Body of pancreas (tissue), 4 donors: ENCODE measurements at regions not wholly inside any gene's neighbourhood (a gene's known extent, or its start where the extent isn't known, plus 50 kb on each side); places are given as distances from the start of the nearest gene placed in this dataset.

Experiments used
- ATAC-seq: fragments of 150-250 bp; one replicate; pipeline ENCODE4 v1.9.1; 2016
- DNase-seq, 4 donors: peaks; one replicate each; pipeline ENCODE4 v3.0.0-alpha.2; 2019
- H3K27ac ChIP-seq, 4 donors: fragments of 200-600 bp; sonication (generic); 1 replicate in 3 of 4; 2 replicates in 1 of 4; pipeline versions ENCODE4 v1.5.1 to v1.6.1; 2016 to 2019; ENCODE audit warnings: mild to moderate bottlenecking in 1 of 4, mixed read lengths in 1 of 4, moderate library complexity in 1 of 4
- H3K27me3 ChIP-seq, 2 donors: fragments of 200-600 bp; sonication (generic); one replicate each; pipeline ENCODE4 v1.6.0; 2016; ENCODE audit warnings: mild to moderate bottlenecking in 1 of 2
- H3K36me3 ChIP-seq, 2 donors: fragments of 200-600 bp; sonication (generic); replicated peaks in 1 of 2; 2 replicates each; pipeline ENCODE4 v1.5.1; 2016; ENCODE audit warnings: low read depth in 2 of 2; ENCODE audit not compliant: insufficient read depth in 1 of 2
- H3K4me1 ChIP-seq: fragments of 200-600 bp; sonication (generic); one replicate; pipeline ENCODE4 v1.6.0; 2016
- H3K4me3 ChIP-seq, 2 donors: fragments of 200-600 bp; sonication (generic); 1 replicate in 1 of 2; 2 replicates in 1 of 2; pipeline ENCODE4 v1.5.1; 2016 to 2019
- H3K9me3 ChIP-seq, 3 donors: fragments of 200-600 bp; sonication (generic); 1 replicate in 2 of 3; 2 replicates in 1 of 3; pipeline ENCODE4 v1.5.1; 2016
- CTCF ChIP-seq, 7 experiments: fragments of 450-650 bp in 4 of 7; fragments of 200-600 bp in 3 of 7; sonication (generic) in 3 of 7; IDR thresholded peaks; one replicate each; pipeline ENCODE4 v1.5.1; 2016 to 2019; ENCODE audit warnings: antibody characterized with exemption in 7 of 7
- POLR2A ChIP-seq, 3 donors: fragments of 450-650 bp; IDR thresholded peaks; one replicate each; pipeline ENCODE4 v1.6.1; 2016; ENCODE audit warnings: antibody characterized with exemption in 3 of 3, mild to moderate bottlenecking in 2 of 3
- WGBS, 2 donors: methylation state at CpG; one replicate each; pipeline ENCODE4 v1.1.5; 2017; 5-methylcytosine and 5-hydroxymethylcytosine counted together
- intact Hi-C: fragments of 100-400 bp; cut with DNase I; formaldehyde crosslinking; loops from one replicate; pipeline ENCODE4 v1.15.1; 2023

GRCh38 chr10:4651404-4652037, 174.5 kb upstream of the AKR1E2 start:
- no peak for DNase-seq
- 59 to 74% methylated on average over 5 of the region's 5 CpGs for WGBS, 2 donors
- TF ChIP-seq CTCF (IDR thresholded peaks at IDR 0.05) = no peak
- TF ChIP-seq POLR2A (IDR thresholded peaks at IDR 0.05) = no peak
- Histone ChIP-seq H3K9me3 (no peaks in the 10 kb centered on the region), H3K27me3 (no peaks in the 10 kb centered on the region), H3K4me1 (no peaks in the 10 kb centered on the region), H3K4me3 (no peak overlapping the region), H3K36me3 (no peaks in the 10 kb centered on the region), H3K27ac (no peak overlapping the region)
- intact Hi-C loops = no loop called here
- no peak for ATAC-seq

- intact Hi-C loops = no loop called here
- no peaks in the 10 kb centered on the region for H3K27me3 ChIP-seq
- no peak overlapping the region for H3K27ac ChIP-seq
- no peak for TF ChIP-seq POLR2A (IDR thresholded peaks at IDR 0.05)
- no peak for TF ChIP-seq CTCF (IDR thresholded peaks at IDR 0.05)
- H3K4me3 ChIP-seq = no peak overlapping the region
- 50 to 53% methylated on average over 6 of the region's 6 CpGs for WGBS, 2 donors
- ATAC-seq (no peak), DNase-seq (no peak)
- no peaks in the 10 kb centered on the region for H3K4me1 ChIP-seq
- H3K9me3 ChIP-seq = no peaks in the 10 kb centered on the region
- no peaks in the 10 kb centered on the region for H3K36me3 ChIP-seq
These were observed 175.4 kb upstream of the AKR1E2 start for GRCh38 chr10:4650582-4650981.

- Histone ChIP-seq H3K27ac (no peak overlapping the region), H3K4me1 (no peaks in the 10 kb centered on the region), H3K27me3 (no peaks in the 10 kb centered on the region), H3K36me3 (no peaks in the 10 kb centered on the region), H3K9me3 (no peaks in the 10 kb centered on the region), H3K4me3 (no peak overlapping the region)
- no peak for TF ChIP-seq POLR2A (IDR thresholded peaks at IDR 0.05)
- no peak for TF ChIP-seq CTCF (IDR thresholded peaks at IDR 0.05)
- intact Hi-C loops = loop anchor here (10.0 kb wide), 1 partner anchor 1405 kb away; no protein-coding TSS in a partner anchor
- 37 to 43% methylated on average over 3 of the region's 3 CpGs for WGBS, 2 donors
- ATAC-seq = no peak
- DNase-seq = no peak
These were observed 176.0 kb upstream of the AKR1E2 start for GRCh38 chr10:4649886-4650508.

GRCh38 chr10:4649471-4649870, 176.5 kb upstream of the AKR1E2 start:
- TF ChIP-seq CTCF (IDR thresholded peaks at IDR 0.05) = no peak
- no peak for TF ChIP-seq POLR2A (IDR thresholded peaks at IDR 0.05)
- ATAC-seq = no peak
- no peak for DNase-seq
- H3K4me3 ChIP-seq = no peak overlapping the region
- H3K9me3 ChIP-seq = no peaks in the 10 kb centered on the region
- intact Hi-C loops = loop anchor here (10.0 kb wide), 1 partner anchor 1405 kb away; no protein-coding TSS in a partner anchor
- no peak overlapping the region for H3K27ac ChIP-seq
- no peaks in the 10 kb centered on the region for H3K4me1 ChIP-seq
- H3K27me3 ChIP-seq = no peaks in the 10 kb centered on the region
- H3K36me3 ChIP-seq = no peaks in the 10 kb centered on the region

GRCh38 chr10:4648999-4649398, 177.0 kb upstream of the AKR1E2 start:
- Histone ChIP-seq H3K36me3 (no peaks in the 10 kb centered on the region), H3K4me1 (no peaks in the 10 kb centered on the region), H3K27ac (no peak overlapping the region), H3K27me3 (no peaks in the 10 kb centered on the region), H3K4me3 (no peak overlapping the region), H3K9me3 (no peaks in the 10 kb centered on the region)
- DNase-seq (no peak), ATAC-seq (no peak)
- intact Hi-C loops = loop anchor here (10.0 kb wide), 1 partner anchor 1404 kb away; no protein-coding TSS in a partner anchor
- TF ChIP-seq CTCF (IDR thresholded peaks at IDR 0.05) (no peak), POLR2A (IDR thresholded peaks at IDR 0.05) (no peak)
- 58 to 67% methylated on average over 3 of the region's 3 CpGs for WGBS, 2 donors
